ENCODE measurements at regions not wholly inside any gene's neighbourhood (a gene's known extent, or its start where the extent isn't known, plus 50 kb on each side); places are given as distances from the start of the nearest gene placed in this dataset.

DNA sequence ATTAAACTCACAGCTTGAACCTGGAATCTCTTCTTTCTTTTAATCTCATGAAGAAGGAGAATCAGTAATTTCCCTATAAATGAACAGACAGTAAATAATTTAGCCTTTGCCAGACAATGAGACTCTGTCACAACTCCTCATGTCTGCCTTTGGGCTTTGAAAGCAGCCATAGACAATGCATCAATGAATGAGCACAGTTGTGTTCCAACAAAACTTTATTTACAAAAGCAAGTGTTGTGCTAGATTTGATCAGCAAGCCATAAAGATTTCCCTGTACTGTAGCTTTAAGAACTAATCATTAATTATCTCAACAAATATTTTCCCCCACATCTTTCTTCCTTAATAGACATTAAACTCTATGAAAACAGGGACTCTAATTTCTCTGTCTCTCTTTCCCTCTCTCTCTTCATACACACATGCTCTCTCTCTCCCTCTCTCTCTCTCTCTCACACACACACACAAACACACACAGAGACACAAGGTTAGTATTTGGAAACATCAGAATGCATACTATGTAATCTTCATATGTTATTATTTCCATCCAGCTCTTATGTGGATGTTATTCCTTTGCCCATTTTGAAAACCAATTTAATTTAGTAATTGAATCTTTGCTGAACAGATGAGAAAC, 1209.8 kb upstream of the CDH6 start:
- TF ChIP-seq POLR2A (IDR thresholded peaks at IDR 0.05) (no peak), POLR2AphosphoS5 (IDR thresholded peaks at IDR 0.05; ENCODE audit: insufficient read depth in 1 of 2, low read depth in 1 of 2) (no peak)
- TF ChIP-seq, protein P1, sequence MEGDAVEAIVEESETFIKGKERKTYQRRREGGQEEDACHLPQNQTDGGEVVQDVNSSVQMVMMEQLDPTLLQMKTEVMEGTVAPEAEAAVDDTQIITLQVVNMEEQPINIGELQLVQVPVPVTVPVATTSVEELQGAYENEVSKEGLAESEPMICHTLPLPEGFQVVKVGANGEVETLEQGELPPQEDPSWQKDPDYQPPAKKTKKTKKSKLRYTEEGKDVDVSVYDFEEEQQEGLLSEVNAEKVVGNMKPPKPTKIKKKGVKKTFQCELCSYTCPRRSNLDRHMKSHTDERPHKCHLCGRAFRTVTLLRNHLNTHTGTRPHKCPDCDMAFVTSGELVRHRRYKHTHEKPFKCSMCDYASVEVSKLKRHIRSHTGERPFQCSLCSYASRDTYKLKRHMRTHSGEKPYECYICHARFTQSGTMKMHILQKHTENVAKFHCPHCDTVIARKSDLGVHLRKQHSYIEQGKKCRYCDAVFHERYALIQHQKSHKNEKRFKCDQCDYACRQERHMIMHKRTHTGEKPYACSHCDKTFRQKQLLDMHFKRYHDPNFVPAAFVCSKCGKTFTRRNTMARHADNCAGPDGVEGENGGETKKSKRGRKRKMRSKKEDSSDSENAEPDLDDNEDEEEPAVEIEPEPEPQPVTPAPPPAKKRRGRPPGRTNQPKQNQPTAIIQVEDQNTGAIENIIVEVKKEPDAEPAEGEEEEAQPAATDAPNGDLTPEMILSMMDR (IDR thresholded peaks at IDR 0.05): no peak
- Histone ChIP-seq H3K27ac (no peak overlapping the region), H3K9me3 (no peaks in the 10 kb centered on the region), H3K4me1 (no peaks in the 10 kb centered on the region), H3K36me3 (no peaks in the 10 kb centered on the region), H3K4me3 (no peak overlapping the region), H3K27me3 (no peaks in the 10 kb centered on the region)
- intact Hi-C loops (cut with DNase I): no loop called here
- no peak for DNase-seq (ENCODE audit: extremely low spot score in 2 of 2)

DNA sequence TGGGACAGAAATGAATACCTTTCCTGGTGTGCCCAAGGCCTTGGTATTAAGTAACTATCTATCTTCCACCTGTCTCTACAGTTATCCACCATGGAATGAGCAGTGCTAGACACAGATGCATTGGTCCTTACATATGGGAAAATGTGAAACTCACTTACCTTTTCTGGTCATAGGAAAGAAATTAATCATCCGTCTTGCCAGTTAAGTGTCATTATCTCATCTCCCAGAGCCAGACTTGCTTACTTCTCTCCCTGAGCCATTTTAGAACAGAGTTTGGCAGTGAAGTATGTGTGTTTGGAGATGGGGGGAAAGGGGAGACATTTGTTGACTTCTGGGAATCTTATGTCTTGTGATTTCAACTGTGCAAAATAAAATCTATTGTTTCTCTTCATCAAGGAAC, 1211.0 kb upstream of the CDH6 start:
- DNase-seq (ENCODE audit: extremely low spot score in 2 of 2): no peak
- intact Hi-C loops (cut with DNase I): no loop called here
- Histone ChIP-seq H3K4me3 (no peak overlapping the region), H3K9me3 (no peaks in the 10 kb centered on the region), H3K36me3 (no peaks in the 10 kb centered on the region), H3K27ac (no peak overlapping the region), H3K27me3 (no peaks in the 10 kb centered on the region), H3K4me1 (no peaks in the 10 kb centered on the region)
- TF ChIP-seq POLR2A (IDR thresholded peaks at IDR 0.05) (no peak), POLR2AphosphoS5 (IDR thresholded peaks at IDR 0.05; ENCODE audit: insufficient read depth in 1 of 2, low read depth in 1 of 2) (no peak)
- TF ChIP-seq, protein P1 (IDR thresholded peaks at IDR 0.05): no peak

DNA sequence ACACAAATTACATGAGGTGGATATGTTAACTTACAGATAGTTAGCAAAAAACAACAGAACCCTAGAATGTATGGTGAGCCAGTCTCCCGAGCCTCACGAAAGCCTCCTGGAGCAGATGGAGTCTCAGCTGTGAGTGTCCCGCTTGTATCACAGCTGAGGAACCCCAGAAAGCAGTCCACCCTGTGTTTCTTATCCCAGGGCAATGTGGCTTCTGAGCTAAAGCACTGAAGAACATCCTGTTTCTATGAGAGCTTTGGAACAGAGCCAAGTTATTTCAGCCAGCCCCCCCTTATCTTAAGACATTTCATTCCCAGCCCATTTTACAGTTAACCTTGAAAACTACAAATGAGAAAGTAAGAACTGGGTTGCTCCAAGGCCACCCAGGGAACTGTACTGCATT, 1220.9 kb upstream of the CDH6 start:
- H3K9me3 ChIP-seq: no peaks in the 10 kb centered on the region
- no peaks in the 10 kb centered on the region for H3K4me1 ChIP-seq
- intact Hi-C loops (cut with DNase I): no loop called here
- DNase-seq (ENCODE audit: extremely low spot score in 2 of 2): no peak
- TF ChIP-seq, protein P1 (IDR thresholded peaks at IDR 0.05): no peak
- TF ChIP-seq POLR2A (IDR thresholded peaks at IDR 0.05): no peak
- TF ChIP-seq POLR2AphosphoS5 (IDR thresholded peaks at IDR 0.05; ENCODE audit: insufficient read depth in 1 of 2, low read depth in 1 of 2): no peak
- no peak overlapping the region for H3K27ac ChIP-seq
- no peak overlapping the region for H3K4me3 ChIP-seq
- no peaks in the 10 kb centered on the region for H3K27me3 ChIP-seq
- H3K36me3 ChIP-seq: no peaks in the 10 kb centered on the region

DNA sequence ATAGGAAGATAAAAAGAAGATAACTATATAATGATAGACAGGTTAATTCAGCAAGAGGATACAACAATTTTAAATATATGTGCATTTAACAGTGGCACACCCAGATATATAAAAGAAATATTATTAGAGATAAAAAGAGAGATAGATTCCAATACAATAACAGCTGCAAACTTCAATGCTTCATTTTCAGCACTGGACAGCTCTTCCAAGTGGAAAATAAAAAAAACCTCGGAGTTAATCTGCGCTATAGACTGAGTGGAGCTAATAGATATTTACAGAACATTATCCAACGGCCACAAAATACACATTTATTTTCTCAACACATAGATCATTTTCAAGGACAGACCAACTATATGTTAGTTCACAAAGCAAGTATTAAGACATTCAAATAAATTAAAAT, 1229.5 kb upstream of the CDH6 start:
- intact Hi-C loops (cut with DNase I): no loop called here
- H3K9me3 ChIP-seq: no peaks in the 10 kb centered on the region
- no peak overlapping the region for H3K4me3 ChIP-seq
- no peaks in the 10 kb centered on the region for H3K27me3 ChIP-seq
- no peaks in the 10 kb centered on the region for H3K4me1 ChIP-seq
- H3K27ac ChIP-seq: no peak overlapping the region
- DNase-seq (ENCODE audit: extremely low spot score in 2 of 2): no peak
- no peak for TF ChIP-seq POLR2AphosphoS5 (IDR thresholded peaks at IDR 0.05; ENCODE audit: insufficient read depth in 1 of 2, low read depth in 1 of 2)
- TF ChIP-seq POLR2A (IDR thresholded peaks at IDR 0.05): no peak
- TF ChIP-seq, protein P1 (IDR thresholded peaks at IDR 0.05): no peak
- H3K36me3 ChIP-seq: no peaks in the 10 kb centered on the region

DNA sequence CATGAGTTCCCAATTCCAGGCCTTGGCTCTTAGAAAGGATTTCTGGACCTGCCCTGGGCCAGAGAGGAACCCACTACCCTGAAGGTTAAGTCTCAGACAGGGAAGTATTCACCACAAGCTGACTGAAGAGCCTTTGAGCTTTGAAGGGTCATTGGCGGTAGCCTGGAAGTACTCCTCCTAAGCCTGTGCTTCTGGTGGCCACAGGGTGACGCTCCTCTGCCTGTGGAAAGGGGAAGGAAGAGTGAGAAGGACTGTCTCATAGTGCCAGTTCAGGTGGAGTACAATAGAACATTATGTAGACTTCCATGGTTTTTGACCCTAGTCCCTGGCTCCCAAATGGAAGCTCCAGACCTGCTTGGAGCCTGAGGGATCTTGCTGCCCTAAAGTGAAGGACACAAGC, 1233.2 kb upstream of the CDH6 start:
- Histone ChIP-seq H3K4me1 (no peaks in the 10 kb centered on the region), H3K36me3 (no peaks in the 10 kb centered on the region), H3K27ac (no peak overlapping the region), H3K27me3 (no peaks in the 10 kb centered on the region), H3K9me3 (no peaks in the 10 kb centered on the region), H3K4me3 (no peak overlapping the region)
- intact Hi-C loops (cut with DNase I): no loop called here
- no peak for DNase-seq (ENCODE audit: extremely low spot score in 2 of 2)
- no peak for TF ChIP-seq POLR2A (IDR thresholded peaks at IDR 0.05)
